DMS 273 (cell line): ENCODE measurements at regions not wholly inside any gene's neighbourhood (a gene's known extent, or its start where the extent isn't known, plus 50 kb on each side); places are given as distances from the start of the nearest gene placed in this dataset.
"Not testable (repeated sequence)": the region's sequence is repeated elsewhere in the genome, so short reads cannot be mapped to it uniquely, and the experiment has no call there.

ENCODE experiments used
- DNase-seq: peaks from one replicate; lab custom pipeline; 2025; ENCODE audit not compliant: unreplicated experiment; lab: John Stamatoyannopoulos, UW

DNA sequence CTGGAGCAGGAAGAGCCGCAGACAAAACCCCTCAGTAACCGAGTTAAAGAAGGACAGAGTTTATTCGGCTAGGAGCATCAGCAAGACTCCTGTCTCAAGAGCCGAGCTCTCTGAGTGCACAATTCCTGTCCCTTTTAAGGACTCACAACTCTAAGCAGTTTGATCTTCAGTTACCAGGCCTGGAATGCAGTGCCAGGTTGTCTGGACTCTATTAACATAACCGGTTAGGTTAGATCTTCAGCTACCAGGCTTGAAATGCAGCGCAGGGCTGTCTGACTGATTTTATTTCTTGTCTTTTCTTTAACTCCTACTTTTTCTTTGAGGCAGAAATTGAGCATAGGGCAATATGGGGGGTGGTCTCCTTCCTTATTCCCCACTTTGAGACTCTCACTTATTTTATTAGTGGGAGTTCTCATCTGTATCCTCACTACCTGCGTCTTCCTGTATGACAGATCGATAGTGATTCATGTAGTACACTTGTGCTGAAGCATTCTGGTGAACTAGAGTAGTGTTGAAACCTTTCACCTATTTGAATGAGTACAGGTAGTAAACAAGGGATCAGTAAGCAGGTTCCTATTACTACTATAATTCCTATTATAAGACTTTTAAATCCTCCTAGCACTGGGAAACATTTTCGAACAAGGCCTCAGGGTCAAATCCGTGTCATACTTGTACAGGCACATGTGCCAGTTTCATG lies 325.0 kb downstream of the CGGBP1 start:
- DNase-seq: no peak

- no peak for DNase-seq
Observed at GRCh38 chr3:87732294-87732693, 326.5 kb downstream of the CGGBP1 start.

DNA sequence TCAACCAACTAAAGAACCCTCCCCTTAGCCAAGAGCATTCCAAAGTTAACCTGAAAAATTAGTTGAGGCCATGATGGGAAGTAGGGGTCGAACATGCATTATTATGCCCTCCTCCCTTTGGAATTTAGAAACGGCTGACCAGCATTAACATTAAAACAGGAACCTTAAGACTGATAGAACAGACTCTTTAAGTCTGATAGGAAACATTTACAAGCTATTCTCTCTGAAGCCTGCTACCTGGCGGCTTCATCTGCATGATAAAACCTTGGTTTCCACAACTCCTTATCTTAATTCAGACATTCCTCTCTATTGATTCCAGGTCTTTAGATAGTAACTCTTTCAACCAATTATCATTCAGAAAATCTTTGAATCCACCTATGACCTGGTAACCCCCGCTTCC lies 331.0 kb downstream of the CGGBP1 start:
- DNase-seq: no peak

GRCh38 chr3:87719060-87719459 lies 339.7 kb downstream of the CGGBP1 start:
- no peak for DNase-seq

GRCh38 chr3:87710511-87710910 lies 348.3 kb downstream of the CGGBP1 start:
- DNase-seq: no peak

DNA sequence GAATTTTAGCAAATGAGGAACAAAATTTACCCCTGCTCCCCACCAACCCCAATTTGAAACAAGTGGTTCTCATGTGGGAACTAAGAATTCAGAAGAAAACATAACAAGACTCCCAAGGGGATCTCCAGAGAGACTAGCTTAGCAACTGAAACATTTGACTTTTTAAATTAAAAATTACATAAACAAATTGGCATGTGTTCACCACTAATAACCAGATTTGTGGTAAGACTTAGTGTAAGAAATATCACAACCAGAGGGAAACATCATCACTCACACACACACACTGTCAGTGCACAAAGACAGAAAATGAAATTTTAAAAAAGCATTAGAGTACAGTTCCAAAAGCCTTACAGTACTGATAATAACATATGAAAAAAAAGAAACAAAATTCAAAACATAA lies 348.8 kb downstream of the CGGBP1 start:
- DNase-seq: no peak

- no peak for DNase-seq
Observed at GRCh38 chr3:87706176-87706575, 352.6 kb downstream of the CGGBP1 start.

- no peak for DNase-seq
Observed at GRCh38 chr3:87702600-87702999, 356.2 kb downstream of the CGGBP1 start.

GRCh38 chr3:87696124-87697013 lies 362.4 kb downstream of the CGGBP1 start:
- DNase-seq: no peak

DNA sequence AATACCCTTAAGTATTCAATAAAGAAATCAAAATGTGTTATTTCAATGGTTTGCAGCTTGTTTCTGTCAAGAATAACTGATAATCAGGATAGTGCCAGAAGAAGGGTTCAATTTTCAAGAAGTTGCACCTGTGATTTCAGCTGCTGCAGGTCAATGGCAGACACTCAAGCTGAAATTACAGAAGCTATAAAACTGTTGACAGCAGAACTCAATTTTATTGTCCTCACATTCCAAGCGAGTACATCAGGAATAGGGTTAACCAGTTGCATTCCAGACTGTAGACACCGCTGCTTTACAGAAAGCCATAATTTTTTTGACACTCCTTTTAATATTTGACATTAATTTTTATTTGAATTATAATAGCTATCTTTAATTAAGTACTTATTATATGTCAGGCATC lies 364.1 kb downstream of the CGGBP1 start:
- DNase-seq: no peak

- no peak for DNase-seq
Observed at GRCh38 chr3:87691109-87691508, 367.7 kb downstream of the CGGBP1 start.

DNA sequence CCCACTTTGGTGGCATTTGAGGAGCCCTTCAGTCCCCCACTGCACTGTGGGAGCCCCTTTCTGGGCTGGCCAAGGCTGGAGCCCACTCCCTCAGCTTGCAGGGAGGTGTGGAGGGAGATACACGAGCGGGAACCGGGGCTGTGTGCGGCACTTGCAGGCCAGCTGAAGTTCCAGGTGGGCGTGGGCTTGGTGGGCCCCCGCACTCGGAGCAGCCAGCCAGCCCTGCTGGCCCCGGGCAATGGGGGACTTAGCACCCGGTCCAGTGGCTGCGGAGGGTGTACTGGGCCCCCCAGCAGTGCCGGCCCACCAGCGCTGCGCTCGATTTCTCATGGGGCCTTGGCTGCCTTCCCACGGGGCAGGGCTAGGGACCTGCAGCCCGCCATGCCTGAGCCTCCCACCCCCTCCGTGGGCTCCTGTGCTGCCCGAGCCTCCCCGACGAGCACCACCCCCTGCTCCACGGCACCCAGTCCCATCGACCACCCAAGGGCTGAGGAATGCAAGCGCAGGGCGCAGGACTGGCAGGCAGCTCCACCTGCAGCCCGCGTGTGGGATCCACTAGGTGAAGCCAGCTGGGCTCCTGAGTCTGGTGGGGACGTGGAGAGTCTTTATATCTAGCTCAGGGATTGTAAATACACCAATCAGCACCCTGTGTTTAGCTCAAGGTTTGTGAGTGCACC lies 379.7 kb downstream of the CGGBP1 start:
- DNase-seq: not testable (repeated sequence)

DNA sequence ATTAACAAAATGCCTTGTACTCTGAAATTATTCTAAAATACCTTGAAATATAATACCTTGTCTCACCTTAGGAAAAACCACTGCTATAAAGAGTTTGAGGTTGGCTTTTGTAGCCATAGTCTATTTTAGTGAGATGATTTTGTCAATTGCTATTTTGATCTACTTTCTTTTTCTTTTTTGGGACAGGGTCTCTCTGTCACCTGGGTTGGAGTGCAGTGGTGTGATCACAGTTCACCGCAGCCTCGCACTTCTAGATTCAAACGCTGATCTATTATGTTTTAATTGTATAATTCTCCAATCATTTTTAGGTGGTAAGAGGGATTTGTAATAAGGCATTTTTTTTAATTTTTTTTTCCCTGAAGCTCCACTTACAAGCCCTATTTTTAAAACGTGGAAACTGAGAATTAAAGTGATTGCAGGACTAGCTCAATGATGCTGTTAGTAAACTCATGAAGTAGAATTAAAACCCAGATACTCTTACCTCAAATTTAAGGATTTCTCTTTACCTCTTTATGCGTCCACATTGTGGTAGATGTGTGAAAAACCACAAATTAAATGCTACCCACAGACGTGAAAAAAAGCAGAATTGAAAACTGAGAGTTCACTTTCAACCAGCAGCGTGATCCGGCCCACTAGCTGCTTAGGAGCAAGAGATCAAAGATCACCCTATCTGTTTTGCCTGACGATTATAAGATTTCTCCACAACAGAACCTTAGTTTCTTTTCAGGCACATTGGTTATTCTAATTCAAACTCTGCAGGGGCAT lies 384.2 kb downstream of the CGGBP1 start:
- no peak for DNase-seq

DNA sequence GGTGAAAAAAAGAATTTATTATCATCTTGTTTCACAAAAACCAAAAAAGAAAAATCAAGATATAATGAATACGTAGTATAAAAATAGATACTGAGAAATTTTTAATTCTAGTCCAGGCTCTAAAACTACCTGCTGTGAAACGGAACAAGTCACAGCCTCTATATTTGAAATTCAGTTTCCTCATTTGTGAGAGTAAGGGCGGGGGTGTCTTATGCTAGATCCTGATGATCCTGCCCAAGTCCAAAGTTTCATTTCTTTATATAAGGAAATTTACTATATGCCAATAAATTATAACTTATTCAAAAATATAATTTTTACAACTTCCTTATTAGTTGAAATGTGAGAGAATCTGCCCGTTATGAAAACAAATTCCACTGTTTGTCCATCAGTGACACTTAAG lies 385.7 kb downstream of the CGGBP1 start:
- DNase-seq: no peak

DNA sequence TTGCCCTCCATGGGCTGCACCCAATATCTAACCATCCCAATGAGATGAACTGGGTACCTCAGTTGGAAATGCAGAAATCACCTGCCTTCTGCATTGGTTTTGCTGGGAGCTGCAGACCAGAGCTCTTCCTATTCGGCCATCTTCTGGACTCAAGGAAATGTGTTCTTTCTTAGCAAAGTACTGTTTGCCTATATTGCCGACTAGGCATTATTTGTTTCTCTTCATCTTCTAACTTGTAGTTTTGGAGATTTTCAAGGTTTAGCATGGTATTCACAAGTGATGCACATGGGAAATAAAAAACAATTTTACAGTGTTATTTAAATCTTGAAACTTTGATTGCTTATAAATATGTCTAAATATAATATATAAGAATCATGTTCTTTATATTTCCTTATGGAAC lies 377.8 kb upstream of the POU1F1 start:
- no peak for DNase-seq

GRCh38 chr3:87653138-87653537 lies 376.8 kb upstream of the POU1F1 start:
- not testable (repeated sequence) for DNase-seq

DNA sequence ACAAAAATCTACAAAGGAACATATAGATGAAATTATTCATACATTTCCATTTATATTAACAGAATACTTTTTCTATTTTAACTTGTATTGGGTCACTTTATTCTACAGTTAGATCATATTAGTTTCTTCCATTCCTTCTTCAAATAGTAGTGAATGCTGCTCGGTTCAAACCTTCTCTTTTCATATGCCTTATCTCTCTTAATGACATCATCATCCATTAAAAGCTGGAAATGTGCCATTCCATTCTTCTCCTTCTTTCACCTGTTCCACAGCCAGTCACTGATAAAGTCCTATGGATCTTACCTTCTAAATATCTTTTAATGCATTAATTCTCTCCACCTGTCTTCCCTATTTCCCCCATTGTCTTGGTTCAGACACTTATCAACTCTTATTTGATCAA lies 358.0 kb upstream of the POU1F1 start:
- DNase-seq: no peak

DNA sequence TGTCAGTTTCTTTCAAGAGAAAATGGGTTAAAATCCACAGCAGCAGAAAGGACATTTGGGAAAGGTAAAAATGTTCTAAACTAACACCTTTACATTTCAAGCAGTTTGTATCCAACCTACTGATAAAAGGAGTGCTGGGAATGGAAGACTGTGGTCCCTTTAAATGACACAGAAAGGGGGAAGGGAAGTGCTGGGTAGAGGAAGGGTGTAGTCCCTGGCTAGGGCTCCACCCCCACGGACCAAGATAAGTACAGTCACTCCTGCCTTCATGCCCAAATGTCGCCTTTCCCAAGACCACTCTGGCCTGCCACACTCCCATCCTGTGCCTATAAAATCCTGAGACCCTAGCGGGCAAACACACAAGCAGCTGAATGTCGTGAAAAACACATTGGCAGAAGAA lies 350.9 kb upstream of the POU1F1 start:
- no peak for DNase-seq

DNA sequence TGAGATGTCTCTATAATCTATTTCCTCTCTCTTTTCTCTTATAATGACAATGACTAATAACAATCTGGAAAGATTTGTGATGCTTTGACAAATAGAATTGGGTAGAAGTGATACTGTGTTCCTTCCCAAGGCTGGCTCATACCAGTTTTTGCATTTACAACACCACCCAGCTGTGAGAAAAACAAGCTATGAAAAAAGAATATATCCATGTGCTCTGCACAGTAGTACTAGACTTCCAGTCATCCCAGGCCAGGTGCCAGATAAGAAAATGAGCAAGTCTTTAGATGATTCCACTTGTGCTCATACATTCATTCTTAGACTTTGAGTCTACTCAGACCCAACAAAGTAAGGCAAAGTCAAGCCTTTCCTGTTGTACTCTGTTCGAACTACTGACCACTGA lies 350.2 kb upstream of the POU1F1 start:
- DNase-seq: no peak

DNA sequence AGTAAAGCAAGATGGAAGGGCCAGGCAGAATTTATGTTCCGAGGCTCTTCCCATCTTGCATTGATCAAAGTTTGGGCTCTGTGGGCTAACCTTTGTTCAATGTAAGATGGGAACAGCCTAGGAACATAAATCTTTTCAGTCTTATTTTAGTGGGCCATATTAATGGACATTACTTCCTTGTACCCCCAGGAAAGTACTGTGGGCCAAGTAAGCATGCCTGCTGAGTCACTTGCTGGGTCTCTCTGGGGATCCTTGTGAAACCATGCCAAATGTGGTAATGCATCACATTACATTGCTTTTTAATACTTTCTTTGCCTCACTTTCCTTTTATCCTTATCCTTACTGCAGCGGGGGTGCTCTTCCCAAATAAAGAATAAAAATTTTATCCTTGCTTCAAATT lies 349.5 kb upstream of the POU1F1 start:
- no peak for DNase-seq

GRCh38 chr3:87624860-87625259 lies 348.5 kb upstream of the POU1F1 start:
- DNase-seq: no peak
